Choroid plexus epithelial cell (primary cell): ENCODE measurements at regions not wholly inside any gene's neighbourhood (a gene's known extent, or its start where the extent isn't known, plus 50 kb on each side); places are given as distances from the start of the nearest gene placed in this dataset.

Source experiments
- DNase-seq: peaks from one replicate; pipeline ENCODE4 v3.0.0-alpha.2; 2010; ENCODE audit warnings: low read depth
- H3K4me3 ChIP-seq: 2 replicates; pipeline ENCODE4 v1.5.1; 2011; ENCODE audit warnings: low read depth, mild to moderate bottlenecking, control low read depth, low read length, moderate library complexity
- CTCF ChIP-seq: conservative IDR thresholded peaks from 2 replicates; pipeline ENCODE4 v1.5.1; 2011; ENCODE audit warnings: low read depth, mild to moderate bottlenecking, control low read depth, inconsistent platforms, low read length, moderate library complexity

DNA sequence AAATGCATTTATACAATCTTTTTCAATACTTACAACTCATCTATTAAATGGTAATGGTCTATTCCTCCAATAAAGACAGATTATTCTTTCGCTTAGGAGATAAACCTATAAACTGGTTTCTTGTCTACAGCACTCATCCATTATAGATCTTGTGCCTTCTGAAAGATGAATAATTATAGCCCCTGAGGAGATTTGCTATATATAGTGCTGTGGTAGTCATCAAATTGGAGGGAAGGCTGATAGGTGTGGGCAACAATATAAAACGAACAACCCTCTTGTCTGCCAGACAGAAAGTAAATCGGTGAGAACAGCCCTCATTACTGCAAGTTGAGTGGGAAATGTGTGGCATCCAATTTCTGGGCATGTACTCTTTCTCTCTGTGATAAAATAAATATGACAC lies 292.5 kb upstream of the CNR1 start:
- DNase-seq = no peak
- no peak for TF ChIP-seq CTCF
- H3K4me3 ChIP-seq = no peak overlapping the region

DNA sequence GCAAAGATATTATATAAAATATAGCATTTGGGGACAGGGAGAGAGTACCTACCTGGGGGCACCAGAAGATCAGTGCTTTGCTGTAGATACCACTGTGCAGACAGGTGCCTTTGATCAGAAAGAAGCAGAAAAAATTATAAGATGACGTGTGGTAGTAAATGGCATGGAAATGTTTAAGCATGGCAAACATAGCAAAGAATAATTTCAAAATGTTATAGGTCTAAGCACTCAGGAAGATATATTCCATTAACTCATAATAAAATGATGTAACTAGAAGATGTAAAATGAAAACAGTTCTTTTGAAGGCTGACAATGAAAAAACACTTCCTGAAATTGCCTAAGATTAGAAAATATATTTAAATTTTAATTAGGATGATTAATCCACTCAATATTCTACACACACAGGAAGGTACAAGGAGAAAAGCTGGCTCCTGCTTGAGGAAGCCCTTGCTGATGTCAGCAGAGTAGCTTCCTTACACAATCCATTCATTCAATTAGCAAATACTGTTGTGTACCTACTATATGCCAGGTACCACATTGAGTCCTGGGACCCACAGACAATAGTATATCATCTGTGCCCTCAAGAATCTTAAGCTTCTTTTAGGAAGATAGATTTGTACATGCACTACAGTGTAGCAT lies 290.2 kb upstream of the CNR1 start:
- no peak for TF ChIP-seq CTCF
- no peak for DNase-seq
- no peak overlapping the region for H3K4me3 ChIP-seq

DNA sequence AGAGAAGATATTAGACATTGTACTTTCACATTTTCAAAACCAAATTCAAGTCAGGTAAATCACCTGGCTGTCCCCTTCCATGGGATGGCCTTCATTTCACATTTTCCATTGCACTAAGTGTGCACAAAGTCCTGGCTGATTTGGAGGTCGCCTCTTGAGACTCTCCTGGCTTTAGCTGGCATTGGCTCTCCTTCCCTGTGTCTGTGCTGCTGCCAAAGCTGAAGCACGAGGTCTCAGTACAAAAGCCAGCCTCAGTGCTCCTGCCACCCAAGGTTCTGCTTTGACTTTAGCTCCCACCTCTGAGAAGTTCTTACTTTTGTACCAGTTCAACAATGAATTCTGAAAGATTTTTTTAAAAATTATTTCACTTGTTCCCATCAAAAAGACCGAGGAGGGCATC lies 289.2 kb upstream of the CNR1 start:
- no peak for TF ChIP-seq CTCF
- no peak overlapping the region for H3K4me3 ChIP-seq
- no peak for DNase-seq

DNA sequence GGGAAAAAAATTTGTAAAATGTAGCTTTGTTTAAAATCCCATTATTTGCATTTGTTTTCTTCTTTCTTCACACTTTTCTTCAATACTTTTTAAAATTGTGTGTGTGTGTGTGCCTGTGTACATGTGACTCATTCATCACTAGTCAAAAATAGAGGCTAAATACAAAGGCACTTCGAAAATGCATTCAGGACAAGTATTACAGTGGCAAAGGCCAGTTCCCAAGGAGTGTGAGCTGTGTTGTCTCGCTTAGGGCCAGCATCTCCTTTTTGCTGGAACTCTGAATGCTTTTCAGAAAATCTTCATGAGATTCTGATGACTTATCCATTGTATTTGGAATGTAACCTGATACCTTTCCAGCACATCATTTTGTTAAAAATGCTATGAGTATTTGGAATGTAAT lies 288.5 kb upstream of the CNR1 start:
- DNase-seq = peak; percentile 46
- no peak for TF ChIP-seq CTCF
- no peak overlapping the region for H3K4me3 ChIP-seq

- TF ChIP-seq CTCF = no peak
- no peak overlapping the region for H3K4me3 ChIP-seq
- DNase-seq = no peak
Observed at GRCh38 chr6:88449770-88450169, 283.6 kb upstream of the CNR1 start.

GRCh38 chr6:88445188-88445965 lies 279.2 kb upstream of the CNR1 start:
- no peak overlapping the region for H3K4me3 ChIP-seq
- TF ChIP-seq CTCF = no peak
- no peak for DNase-seq

DNA sequence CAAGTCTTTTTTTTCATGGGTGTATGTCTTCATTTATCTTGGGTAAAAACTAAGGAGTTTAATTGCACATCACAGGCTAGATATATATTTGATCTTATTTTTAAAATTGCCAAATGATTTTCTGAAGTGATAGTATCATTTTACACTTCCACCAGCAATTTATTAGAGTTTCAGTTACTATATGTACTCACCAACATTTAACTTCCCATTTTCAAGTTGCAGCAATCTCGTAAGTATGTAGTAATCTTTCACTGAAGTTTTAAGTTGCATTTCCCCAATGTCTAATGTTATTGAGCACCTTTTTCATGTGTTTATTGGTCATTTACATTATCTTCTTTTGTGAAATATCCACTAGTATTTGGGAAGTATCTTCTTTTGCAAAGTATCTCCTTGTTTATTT lies 277.4 kb upstream of the CNR1 start:
- no peak overlapping the region for H3K4me3 ChIP-seq
- no peak for TF ChIP-seq CTCF
- DNase-seq = no peak
